Vagina (tissue), 2 donors: ENCODE measurements at regions not wholly inside any gene's neighbourhood (a gene's known extent, or its start where the extent isn't known, plus 50 kb on each side); places are given as distances from the start of the nearest gene placed in this dataset.

Experiments used
- POLR2A ChIP-seq, 2 donors: fragments of 450-650 bp; IDR thresholded peaks; one replicate each; pipeline ENCODE4 v1.6.1; 2017; ENCODE audit warnings: antibody characterized with exemption in 2 of 2, mild to moderate bottlenecking in 2 of 2, moderate library complexity in 2 of 2
- TF ChIP-seq, protein P1 (sequence below), 3 experiments: fragments of 450-650 bp in 2 of 3; fragments of 200-600 bp in 1 of 3; sonication (generic) in 1 of 3; IDR thresholded peaks; one replicate each; pipeline ENCODE4 v1.5.1; 2017 to 2019; ENCODE audit warnings: antibody characterized with exemption in 3 of 3, mild to moderate bottlenecking in 2 of 3, moderate library complexity in 2 of 3

- TF ChIP-seq, protein P1, sequence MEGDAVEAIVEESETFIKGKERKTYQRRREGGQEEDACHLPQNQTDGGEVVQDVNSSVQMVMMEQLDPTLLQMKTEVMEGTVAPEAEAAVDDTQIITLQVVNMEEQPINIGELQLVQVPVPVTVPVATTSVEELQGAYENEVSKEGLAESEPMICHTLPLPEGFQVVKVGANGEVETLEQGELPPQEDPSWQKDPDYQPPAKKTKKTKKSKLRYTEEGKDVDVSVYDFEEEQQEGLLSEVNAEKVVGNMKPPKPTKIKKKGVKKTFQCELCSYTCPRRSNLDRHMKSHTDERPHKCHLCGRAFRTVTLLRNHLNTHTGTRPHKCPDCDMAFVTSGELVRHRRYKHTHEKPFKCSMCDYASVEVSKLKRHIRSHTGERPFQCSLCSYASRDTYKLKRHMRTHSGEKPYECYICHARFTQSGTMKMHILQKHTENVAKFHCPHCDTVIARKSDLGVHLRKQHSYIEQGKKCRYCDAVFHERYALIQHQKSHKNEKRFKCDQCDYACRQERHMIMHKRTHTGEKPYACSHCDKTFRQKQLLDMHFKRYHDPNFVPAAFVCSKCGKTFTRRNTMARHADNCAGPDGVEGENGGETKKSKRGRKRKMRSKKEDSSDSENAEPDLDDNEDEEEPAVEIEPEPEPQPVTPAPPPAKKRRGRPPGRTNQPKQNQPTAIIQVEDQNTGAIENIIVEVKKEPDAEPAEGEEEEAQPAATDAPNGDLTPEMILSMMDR (IDR thresholded peaks at IDR 0.05) = no peak
- TF ChIP-seq POLR2A (IDR thresholded peaks at IDR 0.05) = no peak
Measured at GRCh38 chr22:44419429-44419828, 78.6 kb downstream of the RTL6 start.
